Osteoblast (primary cell): ENCODE measurements at regions not wholly inside any gene's neighbourhood (a gene's known extent, or its start where the extent isn't known, plus 50 kb on each side); places are given as distances from the start of the nearest gene placed in this dataset.

Experiments
- DNase-seq: peaks from one replicate; pipeline ENCODE4 v3.0.0; 2011; ENCODE audit warnings: low spot score, mixed read lengths; ENCODE audit not compliant: insufficient read length; ENCODE audit errors: missing footprints
- H2AFZ ChIP-seq: 2 replicates; pipeline ENCODE4 v1.6.0; 2011; ENCODE audit warnings: mild to moderate bottlenecking, low read length
- H3K27ac ChIP-seq: 2 replicates; pipeline ENCODE4 v1.5.1; 2011; ENCODE audit warnings: mild to moderate bottlenecking, low read depth, low read length, moderate library complexity
- H3K27me3 ChIP-seq: 2 replicates; pipeline ENCODE4 v1.6.0; 2012; ENCODE audit warnings: mild to moderate bottlenecking, control low read depth, inconsistent platforms, low read length, moderate library complexity; ENCODE audit not compliant: insufficient read depth
- H3K36me3 ChIP-seq: 2 replicates; pipeline ENCODE4 v1.5.1; 2011; ENCODE audit warnings: mild to moderate bottlenecking, low read length, control low read depth, moderate library complexity; ENCODE audit not compliant: insufficient read depth
- H3K4me1 ChIP-seq: 2 replicates; pipeline ENCODE4 v1.5.1; 2011; ENCODE audit warnings: mild to moderate bottlenecking, low read length, control low read depth, moderate library complexity; ENCODE audit not compliant: insufficient read depth
- H3K4me2 ChIP-seq: 2 replicates; pipeline ENCODE4 v1.6.0; 2011; ENCODE audit warnings: mild to moderate bottlenecking, low read length; ENCODE audit not compliant: insufficient read depth
- H3K4me3 ChIP-seq: fragments of 200-600 bp; sonication (generic); 3 replicates; pipeline ENCODE4 v1.5.1; 2012; ENCODE audit warnings: mild to moderate bottlenecking, low read length, inconsistent platforms; ENCODE audit not compliant: insufficient read depth
- H3K79me2 ChIP-seq: 2 replicates; pipeline ENCODE4 v1.6.0; 2012; ENCODE audit warnings: mild to moderate bottlenecking, low read length, control low read depth, inconsistent platforms; ENCODE audit not compliant: insufficient read depth
- H3K9me3 ChIP-seq: 2 replicates; pipeline ENCODE4 v1.5.1; 2011; ENCODE audit warnings: low read depth, low read length, control low read depth
- H4K20me1 ChIP-seq: 2 replicates; pipeline ENCODE4 v1.6.0; 2012; ENCODE audit warnings: mild to moderate bottlenecking, low read length, control low read depth; ENCODE audit not compliant: insufficient read depth
- TF ChIP-seq, protein P1 (sequence below): IDR thresholded peaks from 2 replicates; pipeline ENCODE4 v1.5.1; 2011; ENCODE audit warnings: mild to moderate bottlenecking, low read depth, low read length, moderate library complexity; ENCODE audit errors: extremely low read depth

DNA sequence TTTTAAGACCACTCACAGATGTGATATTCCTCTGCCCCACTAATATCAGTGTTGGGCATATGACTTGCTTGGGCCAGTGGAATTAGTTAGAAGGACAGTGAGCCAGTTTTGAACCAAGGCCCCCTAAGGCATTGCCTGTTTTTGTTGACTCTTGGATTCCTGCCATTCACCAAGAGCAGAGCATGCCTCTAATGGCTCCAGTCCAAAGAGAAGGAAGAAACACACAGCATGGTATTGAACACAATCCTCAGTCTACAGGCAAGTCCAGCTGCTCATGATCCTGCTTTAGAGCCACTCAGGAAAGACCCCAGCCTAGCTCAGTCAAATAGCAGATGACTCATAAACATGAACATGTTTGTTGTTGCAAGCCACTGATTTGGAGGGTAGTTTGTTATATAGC is 1201.5 kb downstream of the BCL11B start:
- Histone ChIP-seq H3K79me2 (no peaks in the 10 kb centered on the region), H3K27ac (no peak overlapping the region), H4K20me1 (no peaks in the 10 kb centered on the region), H3K4me1 (no peaks in the 10 kb centered on the region), H3K4me3 (no peak overlapping the region), H3K27me3 (no peaks in the 10 kb centered on the region), H3K4me2 (no peak overlapping the region), H2AFZ (no peak overlapping the region), H3K9me3 (no peaks in the 10 kb centered on the region), H3K36me3 (no peaks in the 10 kb centered on the region)
- DNase-seq: no peak
- TF ChIP-seq, protein P1, sequence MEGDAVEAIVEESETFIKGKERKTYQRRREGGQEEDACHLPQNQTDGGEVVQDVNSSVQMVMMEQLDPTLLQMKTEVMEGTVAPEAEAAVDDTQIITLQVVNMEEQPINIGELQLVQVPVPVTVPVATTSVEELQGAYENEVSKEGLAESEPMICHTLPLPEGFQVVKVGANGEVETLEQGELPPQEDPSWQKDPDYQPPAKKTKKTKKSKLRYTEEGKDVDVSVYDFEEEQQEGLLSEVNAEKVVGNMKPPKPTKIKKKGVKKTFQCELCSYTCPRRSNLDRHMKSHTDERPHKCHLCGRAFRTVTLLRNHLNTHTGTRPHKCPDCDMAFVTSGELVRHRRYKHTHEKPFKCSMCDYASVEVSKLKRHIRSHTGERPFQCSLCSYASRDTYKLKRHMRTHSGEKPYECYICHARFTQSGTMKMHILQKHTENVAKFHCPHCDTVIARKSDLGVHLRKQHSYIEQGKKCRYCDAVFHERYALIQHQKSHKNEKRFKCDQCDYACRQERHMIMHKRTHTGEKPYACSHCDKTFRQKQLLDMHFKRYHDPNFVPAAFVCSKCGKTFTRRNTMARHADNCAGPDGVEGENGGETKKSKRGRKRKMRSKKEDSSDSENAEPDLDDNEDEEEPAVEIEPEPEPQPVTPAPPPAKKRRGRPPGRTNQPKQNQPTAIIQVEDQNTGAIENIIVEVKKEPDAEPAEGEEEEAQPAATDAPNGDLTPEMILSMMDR: no peak

- Histone ChIP-seq H3K27me3 (no peaks in the 10 kb centered on the region), H3K79me2 (no peaks in the 10 kb centered on the region), H3K27ac (no peak overlapping the region), H2AFZ (no peak overlapping the region), H3K9me3 (no peaks in the 10 kb centered on the region), H3K4me1 (no peaks in the 10 kb centered on the region), H3K4me3 (no peak overlapping the region), H3K4me2 (no peak overlapping the region), H4K20me1 (no peaks in the 10 kb centered on the region), H3K36me3 (no peaks in the 10 kb centered on the region)
- TF ChIP-seq, protein P1: no peak
- no peak for DNase-seq
Observed at GRCh38 chr14:98074111-98074510, 1197.9 kb downstream of the BCL11B start.

DNA sequence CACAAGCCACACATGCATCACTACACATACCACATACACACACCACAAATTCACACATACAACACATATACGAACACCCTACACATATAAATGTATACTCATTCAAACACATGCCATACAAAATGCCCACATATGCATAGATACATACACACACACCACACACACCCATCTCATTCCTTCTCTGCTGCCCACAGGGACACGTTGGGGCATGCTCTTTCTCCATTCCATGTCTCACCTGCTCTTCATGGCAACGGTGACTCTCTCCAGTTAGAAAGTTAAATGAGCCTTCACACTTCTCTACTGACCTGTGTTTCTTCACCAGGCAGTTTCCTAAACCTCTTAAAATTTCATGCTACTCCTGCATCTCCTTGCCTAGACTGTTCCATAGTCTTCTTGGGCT is 1194.8 kb downstream of the BCL11B start:
- TF ChIP-seq, protein P1: no peak
- Histone ChIP-seq H3K27me3 (no peaks in the 10 kb centered on the region), H2AFZ (no peak overlapping the region), H3K4me3 (no peak overlapping the region), H4K20me1 (no peaks in the 10 kb centered on the region), H3K79me2 (no peaks in the 10 kb centered on the region), H3K36me3 (no peaks in the 10 kb centered on the region), H3K4me2 (no peak overlapping the region), H3K9me3 (no peaks in the 10 kb centered on the region), H3K27ac (no peak overlapping the region), H3K4me1 (no peaks in the 10 kb centered on the region)
- DNase-seq: no peak

DNA sequence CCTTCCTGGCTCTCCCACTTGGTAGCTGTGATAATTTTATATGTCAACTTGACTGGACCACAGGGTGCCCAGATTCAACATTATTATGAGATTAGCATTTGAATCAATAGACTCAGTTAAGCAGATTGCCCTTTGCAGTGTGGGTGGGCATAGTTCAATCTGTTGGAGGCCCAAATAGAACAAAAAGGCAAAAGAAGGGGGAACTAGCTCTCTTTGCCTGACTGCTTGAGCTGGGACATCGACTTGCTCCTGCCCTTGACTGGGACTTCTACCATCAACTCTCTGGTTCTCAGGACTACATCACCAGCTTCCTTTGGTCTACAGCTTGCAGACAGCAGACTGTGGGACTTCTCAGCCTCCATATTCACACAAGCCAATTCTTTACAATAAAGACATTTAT is 1189.2 kb downstream of the BCL11B start:
- no peak overlapping the region for H3K4me2 ChIP-seq
- no peak overlapping the region for H2AFZ ChIP-seq
- no peak overlapping the region for H3K4me3 ChIP-seq
- no peak for DNase-seq
- no peaks in the 10 kb centered on the region for H3K79me2 ChIP-seq
- no peaks in the 10 kb centered on the region for H3K27me3 ChIP-seq
- no peak overlapping the region for H3K27ac ChIP-seq
- no peaks in the 10 kb centered on the region for H4K20me1 ChIP-seq
- H3K4me1 ChIP-seq: no peaks in the 10 kb centered on the region
- TF ChIP-seq, protein P1: no peak
- no peaks in the 10 kb centered on the region for H3K36me3 ChIP-seq
- no peaks in the 10 kb centered on the region for H3K9me3 ChIP-seq
